A673 (cell line): ENCODE measurements at regions not wholly inside any gene's neighbourhood (a gene's known extent, or its start where the extent isn't known, plus 50 kb on each side); places are given as distances from the start of the nearest gene placed in this dataset.

ENCODE experiments used
- EZH2 ChIP-seq: fragments of 200-600 bp; sonication (generic); IDR thresholded peaks from 2 replicates; pipeline ENCODE4 v1.6.1; 2017; ENCODE audit warnings: borderline replicate concordance, low read depth, mild to moderate bottlenecking, mixed read lengths, antibody characterized with exemption, low read length; ENCODE audit not compliant: poor library complexity, severe bottlenecking
- TF ChIP-seq, protein P1 (sequence below): fragments of 300-800, 200-600 bp; sonication (generic); conservative IDR thresholded peaks from 2 replicates; pipeline ENCODE4 v1.5.1; 2017; ENCODE audit warnings: low read depth, mild to moderate bottlenecking, antibody characterized with exemption, low read length, moderate library complexity, mixed read lengths

DNA sequence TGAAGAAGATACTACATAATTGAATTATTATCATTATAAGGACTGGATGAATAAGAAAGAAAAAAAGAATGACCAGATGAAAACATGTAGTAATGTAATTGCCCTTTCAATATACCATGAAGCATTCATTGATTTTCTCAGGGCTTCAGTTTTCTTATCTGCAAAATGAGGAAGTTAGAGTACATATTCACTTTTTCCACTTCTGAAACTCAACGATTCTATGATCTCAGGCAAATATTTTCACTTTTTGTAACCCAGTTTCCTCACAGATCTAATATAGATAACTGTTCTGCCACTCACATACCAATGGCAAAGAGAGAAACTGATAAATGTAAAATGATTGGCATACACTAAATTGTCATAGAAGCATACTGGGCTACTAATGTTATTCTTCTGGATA, 856.6 kb upstream of the KLHL1 start:
- TF ChIP-seq, protein P1, sequence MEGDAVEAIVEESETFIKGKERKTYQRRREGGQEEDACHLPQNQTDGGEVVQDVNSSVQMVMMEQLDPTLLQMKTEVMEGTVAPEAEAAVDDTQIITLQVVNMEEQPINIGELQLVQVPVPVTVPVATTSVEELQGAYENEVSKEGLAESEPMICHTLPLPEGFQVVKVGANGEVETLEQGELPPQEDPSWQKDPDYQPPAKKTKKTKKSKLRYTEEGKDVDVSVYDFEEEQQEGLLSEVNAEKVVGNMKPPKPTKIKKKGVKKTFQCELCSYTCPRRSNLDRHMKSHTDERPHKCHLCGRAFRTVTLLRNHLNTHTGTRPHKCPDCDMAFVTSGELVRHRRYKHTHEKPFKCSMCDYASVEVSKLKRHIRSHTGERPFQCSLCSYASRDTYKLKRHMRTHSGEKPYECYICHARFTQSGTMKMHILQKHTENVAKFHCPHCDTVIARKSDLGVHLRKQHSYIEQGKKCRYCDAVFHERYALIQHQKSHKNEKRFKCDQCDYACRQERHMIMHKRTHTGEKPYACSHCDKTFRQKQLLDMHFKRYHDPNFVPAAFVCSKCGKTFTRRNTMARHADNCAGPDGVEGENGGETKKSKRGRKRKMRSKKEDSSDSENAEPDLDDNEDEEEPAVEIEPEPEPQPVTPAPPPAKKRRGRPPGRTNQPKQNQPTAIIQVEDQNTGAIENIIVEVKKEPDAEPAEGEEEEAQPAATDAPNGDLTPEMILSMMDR, result no peak
- TF ChIP-seq EZH2, result no peak
